Fibroblast of the aortic adventitia (primary cell): ENCODE measurements at regions not wholly inside any gene's neighbourhood (a gene's known extent, or its start where the extent isn't known, plus 50 kb on each side); places are given as distances from the start of the nearest gene placed in this dataset.

Source experiments
- DNase-seq: peaks from one replicate; pipeline ENCODE4 v3.0.0-alpha.2; 2010; ENCODE audit warnings: low read depth
- H3K4me3 ChIP-seq: 2 replicates; pipeline ENCODE4 v1.5.1; 2011; ENCODE audit warnings: low read depth, mild to moderate bottlenecking, control low read depth, low read length, moderate library complexity
- CTCF ChIP-seq: IDR thresholded peaks from 2 replicates; pipeline ENCODE4 v1.5.1; 2011; ENCODE audit warnings: mild to moderate bottlenecking, low read length, control low read depth, inconsistent platforms; ENCODE audit not compliant: insufficient read depth

- no peak for DNase-seq
- H3K4me3 ChIP-seq = no peak overlapping the region
- TF ChIP-seq CTCF = no peak
Observed at GRCh38 chr5:36529142-36529541, 77.3 kb upstream of the SLC1A3 start.

- H3K4me3 ChIP-seq = no peak overlapping the region
- no peak for TF ChIP-seq CTCF
- DNase-seq = no peak
Observed at GRCh38 chr5:36530215-36530614, 76.2 kb upstream of the SLC1A3 start.

GRCh38 chr5:36531401-36531800, 75.0 kb upstream of the SLC1A3 start:
- TF ChIP-seq CTCF = no peak
- DNase-seq = no peak
- H3K4me3 ChIP-seq = no peak overlapping the region

- H3K4me3 ChIP-seq = no peak overlapping the region
- TF ChIP-seq CTCF = no peak
- DNase-seq = no peak
Observed at GRCh38 chr5:36535378-36535777, 71.0 kb upstream of the SLC1A3 start.

- H3K4me3 ChIP-seq = no peak overlapping the region
- no peak for TF ChIP-seq CTCF
- no peak for DNase-seq
Observed at GRCh38 chr5:36535859-36536615, 70.4 kb upstream of the SLC1A3 start.

- H3K4me3 ChIP-seq = no peak overlapping the region
- peak; percentile 71 for DNase-seq
- no peak for TF ChIP-seq CTCF
Observed at GRCh38 chr5:36536616-36537005, 69.8 kb upstream of the SLC1A3 start.

- H3K4me3 ChIP-seq = no peak overlapping the region
- no peak for TF ChIP-seq CTCF
- DNase-seq = no peak
Observed at GRCh38 chr5:36537724-36538123, 68.7 kb upstream of the SLC1A3 start.
